NT2/D1 (cell line): ENCODE measurements at regions not wholly inside any gene's neighbourhood (a gene's known extent, or its start where the extent isn't known, plus 50 kb on each side); places are given as distances from the start of the nearest gene placed in this dataset.

Experiments used
- DNase-seq: peaks from one replicate; pipeline ENCODE4 v3.0.0-alpha.2; 2011; ENCODE audit warnings: low read depth, low spot score
- H3K27me3 ChIP-seq: 2 replicates; pipeline ENCODE4 v1.6.0; 2011; ENCODE audit warnings: mild to moderate bottlenecking; ENCODE audit not compliant: insufficient read length, insufficient read depth
- H3K36me3 ChIP-seq: 2 replicates; pipeline ENCODE4 v1.6.1; 2011; ENCODE audit warnings: mild to moderate bottlenecking, low read length, mixed read lengths; ENCODE audit not compliant: insufficient read depth, insufficient read length
- H3K4me1 ChIP-seq: 2 replicates; pipeline ENCODE4 v1.5.1; 2011; ENCODE audit not compliant: insufficient read depth, insufficient read length
- H3K4me3 ChIP-seq: 2 replicates; pipeline ENCODE4 v1.5.1; 2011; ENCODE audit warnings: low read depth; ENCODE audit not compliant: insufficient read length
- H3K9ac ChIP-seq: 2 replicates; pipeline ENCODE4 v1.6.0; 2011; ENCODE audit warnings: low read depth; ENCODE audit not compliant: insufficient read length
- H3K9me3 ChIP-seq: 2 replicates; pipeline ENCODE4 v1.5.1; 2011; ENCODE audit warnings: mild to moderate bottlenecking, low read length; ENCODE audit not compliant: insufficient read depth
- SUZ12 ChIP-seq: IDR thresholded peaks from 2 replicates; pipeline ENCODE4 v1.6.1; 2011; ENCODE audit not compliant: insufficient read length, insufficient read depth; ENCODE audit errors: extremely low read depth
- YY1 ChIP-seq: IDR thresholded peaks from 2 replicates; pipeline ENCODE4 v1.6.1; 2011; ENCODE audit not compliant: insufficient read length, insufficient read depth
- ZNF274 ChIP-seq: IDR thresholded peaks from 2 replicates; pipeline ENCODE4 v1.6.1; 2011; ENCODE audit warnings: mild to moderate bottlenecking, low read depth, low read length

GRCh38 chr13:107223867-107224266, 655.9 kb upstream of the ARGLU1 start:
- no peaks in the 10 kb centered on the region for H3K27me3 ChIP-seq
- no peaks in the 10 kb centered on the region for H3K9me3 ChIP-seq
- no peaks in the 10 kb centered on the region for H3K4me1 ChIP-seq
- TF ChIP-seq ZNF274 = no peak
- TF ChIP-seq YY1 = no peak
- no peak for TF ChIP-seq SUZ12
- no peak overlapping the region for H3K4me3 ChIP-seq
- H3K36me3 ChIP-seq = no peaks in the 10 kb centered on the region
- DNase-seq = no peak
- no peak overlapping the region for H3K9ac ChIP-seq

GRCh38 chr13:107222597-107222996, 654.7 kb upstream of the ARGLU1 start:
- no peak for TF ChIP-seq ZNF274
- TF ChIP-seq SUZ12 = no peak
- no peak for TF ChIP-seq YY1
- H3K36me3 ChIP-seq = no peaks in the 10 kb centered on the region
- H3K9me3 ChIP-seq = no peaks in the 10 kb centered on the region
- H3K4me3 ChIP-seq = no peak overlapping the region
- H3K27me3 ChIP-seq = no peaks in the 10 kb centered on the region
- no peak overlapping the region for H3K9ac ChIP-seq
- H3K4me1 ChIP-seq = no peaks in the 10 kb centered on the region
- no peak for DNase-seq

GRCh38 chr13:107220245-107220644, 652.3 kb upstream of the ARGLU1 start:
- Histone ChIP-seq H3K4me3 (no peak overlapping the region), H3K9me3 (no peaks in the 10 kb centered on the region), H3K9ac (no peak overlapping the region), H3K27me3 (no peaks in the 10 kb centered on the region), H3K4me1 (no peaks in the 10 kb centered on the region), H3K36me3 (no peaks in the 10 kb centered on the region)
- TF ChIP-seq YY1 (no peak), SUZ12 (no peak), ZNF274 (no peak)
- DNase-seq = no peak

GRCh38 chr13:107217251-107217650, 649.3 kb upstream of the ARGLU1 start:
- Histone ChIP-seq H3K4me3 (no peak overlapping the region), H3K27me3 (no peaks in the 10 kb centered on the region), H3K9ac (no peak overlapping the region), H3K36me3 (no peaks in the 10 kb centered on the region), H3K9me3 (no peaks in the 10 kb centered on the region), H3K4me1 (no peaks in the 10 kb centered on the region)
- TF ChIP-seq ZNF274 = no peak
- no peak for TF ChIP-seq YY1
- no peak for TF ChIP-seq SUZ12
- no peak for DNase-seq

GRCh38 chr13:107216046-107216755, 648.3 kb upstream of the ARGLU1 start:
- no peaks in the 10 kb centered on the region for H3K27me3 ChIP-seq
- H3K9me3 ChIP-seq = no peaks in the 10 kb centered on the region
- no peak for TF ChIP-seq YY1
- TF ChIP-seq ZNF274 = no peak
- no peak for TF ChIP-seq SUZ12
- no peak for DNase-seq
- H3K4me3 ChIP-seq = no peak overlapping the region
- no peaks in the 10 kb centered on the region for H3K36me3 ChIP-seq
- no peaks in the 10 kb centered on the region for H3K4me1 ChIP-seq
- no peak overlapping the region for H3K9ac ChIP-seq

GRCh38 chr13:107211073-107211472, 643.1 kb upstream of the ARGLU1 start:
- no peak for TF ChIP-seq ZNF274
- no peak for TF ChIP-seq YY1
- TF ChIP-seq SUZ12 = no peak
- Histone ChIP-seq H3K27me3 (no peaks in the 10 kb centered on the region), H3K36me3 (no peaks in the 10 kb centered on the region), H3K4me1 (no peaks in the 10 kb centered on the region), H3K9me3 (no peaks in the 10 kb centered on the region), H3K4me3 (no peak overlapping the region), H3K9ac (no peak overlapping the region)
- peak; percentile 56 for DNase-seq

- no peaks in the 10 kb centered on the region for H3K9me3 ChIP-seq
- no peak overlapping the region for H3K4me3 ChIP-seq
- TF ChIP-seq SUZ12 = no peak
- no peak for TF ChIP-seq ZNF274
- no peak for TF ChIP-seq YY1
- DNase-seq = no peak
- H3K4me1 ChIP-seq = no peaks in the 10 kb centered on the region
- no peaks in the 10 kb centered on the region for H3K27me3 ChIP-seq
- no peak overlapping the region for H3K9ac ChIP-seq
- H3K36me3 ChIP-seq = no peaks in the 10 kb centered on the region
Measured at GRCh38 chr13:107210723-107211030, 642.7 kb upstream of the ARGLU1 start.
